ENCODE measurements at regions not wholly inside any gene's neighbourhood (a gene's known extent, or its start where the extent isn't known, plus 50 kb on each side); places are given as distances from the start of the nearest gene placed in this dataset.

GRCh38 chr4:28177641-28178040, 1317.0 kb downstream of the STIM2 start:
- TF ChIP-seq CTCF (IDR thresholded peaks at IDR 0.05; ENCODE audit: insufficient read depth, low read length, poor library complexity, severe bottlenecking), result no peak
- H3K4me3 ChIP-seq (replicated peaks; ENCODE audit: low read depth, low read length), result no peak overlapping the region
- no peak for DNase-seq (ENCODE audit: extremely low read depth, insufficient read length)
- no peaks in the 10 kb centered on the region for H3K27me3 ChIP-seq (replicated peaks; ENCODE audit: control insufficient read depth, insufficient read depth, low read length)
- H3K36me3 ChIP-seq (ENCODE audit: control insufficient read depth, insufficient read depth, low read length), result no peaks in the 10 kb centered on the region

- H3K36me3 ChIP-seq (ENCODE audit: control insufficient read depth, insufficient read depth, low read length), result no peaks in the 10 kb centered on the region
- no peaks in the 10 kb centered on the region for H3K27me3 ChIP-seq (replicated peaks; ENCODE audit: control insufficient read depth, insufficient read depth, low read length)
- no peak for DNase-seq (ENCODE audit: extremely low read depth, insufficient read length)
- no peak for TF ChIP-seq CTCF (IDR thresholded peaks at IDR 0.05; ENCODE audit: insufficient read depth, low read length, poor library complexity, severe bottlenecking)
- H3K4me3 ChIP-seq (replicated peaks; ENCODE audit: low read depth, low read length), result no peak overlapping the region
These were observed 1318.5 kb downstream of the STIM2 start for GRCh38 chr4:28179126-28179525.

- TF ChIP-seq CTCF (IDR thresholded peaks at IDR 0.05; ENCODE audit: insufficient read depth, low read length, poor library complexity, severe bottlenecking), result no peak
- Histone ChIP-seq H3K36me3 (ENCODE audit: control insufficient read depth, insufficient read depth, low read length) (no peaks in the 10 kb centered on the region), H3K4me3 (replicated peaks; ENCODE audit: low read depth, low read length) (no peak overlapping the region), H3K27me3 (replicated peaks; ENCODE audit: control insufficient read depth, insufficient read depth, low read length) (no peaks in the 10 kb centered on the region)
- DNase-seq (ENCODE audit: extremely low read depth, insufficient read length), result no peak
These were observed 1348.8 kb downstream of the STIM2 start for GRCh38 chr4:28209371-28209924.

GRCh38 chr4:28211676-28212470, 1351.2 kb downstream of the STIM2 start:
- H3K36me3 ChIP-seq (ENCODE audit: control insufficient read depth, insufficient read depth, low read length), result no peaks in the 10 kb centered on the region
- no peak for TF ChIP-seq CTCF (IDR thresholded peaks at IDR 0.05; ENCODE audit: insufficient read depth, low read length, poor library complexity, severe bottlenecking)
- DNase-seq (ENCODE audit: extremely low read depth, insufficient read length), result no peak

GRCh38 chr4:28221536-28221935, 1360.9 kb downstream of the STIM2 start:
- no peaks in the 10 kb centered on the region for H3K36me3 ChIP-seq (ENCODE audit: control insufficient read depth, insufficient read depth, low read length)
- no peak overlapping the region for H3K4me3 ChIP-seq (replicated peaks; ENCODE audit: low read depth, low read length)
- no peaks in the 10 kb centered on the region for H3K27me3 ChIP-seq (replicated peaks; ENCODE audit: control insufficient read depth, insufficient read depth, low read length)
- no peak for DNase-seq (ENCODE audit: extremely low read depth, insufficient read length)
- no peak for TF ChIP-seq CTCF (IDR thresholded peaks at IDR 0.05; ENCODE audit: insufficient read depth, low read length, poor library complexity, severe bottlenecking)

More at GRCh38 chr4:28211676-28212470, 1351.2 kb downstream of the STIM2 start:
- Histone ChIP-seq H3K4me3 (replicated peaks; ENCODE audit: low read depth, low read length) (no peak overlapping the region), H3K27me3 (replicated peaks; ENCODE audit: control insufficient read depth, insufficient read depth, low read length) (no peaks in the 10 kb centered on the region)
